Muscle of leg (tissue), 3 donors: ENCODE measurements at regions not wholly inside any gene's neighbourhood (a gene's known extent, or its start where the extent isn't known, plus 50 kb on each side); places are given as distances from the start of the nearest gene placed in this dataset.
A peak's percentile ranks its signal among the peaks of the same experiment; 100 is the strongest.
"Not testable (repeated sequence)": the region's sequence is repeated elsewhere in the genome, so short reads cannot be mapped to it uniquely, and the experiment has no call there.

ENCODE experiments used
- DNase-seq: peaks from one replicate; pipeline ENCODE4 v3.0.0; 2013
- H3K27ac ChIP-seq: one replicate; pipeline ENCODE4 v1.5.1; 2013; ENCODE audit warnings: mild to moderate bottlenecking, low read length, control low read depth
- H3K27me3 ChIP-seq: one replicate; pipeline ENCODE4 v1.6.1; 2013; ENCODE audit warnings: low read length; ENCODE audit not compliant: control insufficient read depth, insufficient read depth
- H3K36me3 ChIP-seq: one replicate; pipeline ENCODE4 v1.6.1; 2013; ENCODE audit warnings: low read length; ENCODE audit not compliant: control insufficient read depth, insufficient read depth
- H3K4me1 ChIP-seq: one replicate; pipeline ENCODE4 v1.6.1; 2013; ENCODE audit warnings: low read length; ENCODE audit not compliant: control insufficient read depth, insufficient read depth
- H3K4me3 ChIP-seq: one replicate; pipeline ENCODE4 v1.5.1; 2013; ENCODE audit warnings: low read length, control low read depth
- H3K9me3 ChIP-seq: replicated peaks from 2 replicates; pipeline ENCODE4 v1.6.1; 2013; ENCODE audit warnings: low read depth, low read length; ENCODE audit not compliant: control insufficient read depth
- WGBS: methylation state at CpG from one replicate; pipeline ENCODE4 v1.1.5; 2013; ENCODE audit warnings: missing lambda C conversion rate; ENCODE audit not compliant: insufficient coverage; 5-methylcytosine and 5-hydroxymethylcytosine counted together

- Histone ChIP-seq H3K27me3 (no peaks in the 10 kb centered on the region), H3K36me3 (no peaks in the 10 kb centered on the region)
- WGBS, result no CpG with 5 or more reads among the region's 1 CpG
Observed at GRCh38 chr14:48710133-48710532, 876.0 kb downstream of the RPS29 start.

DNA sequence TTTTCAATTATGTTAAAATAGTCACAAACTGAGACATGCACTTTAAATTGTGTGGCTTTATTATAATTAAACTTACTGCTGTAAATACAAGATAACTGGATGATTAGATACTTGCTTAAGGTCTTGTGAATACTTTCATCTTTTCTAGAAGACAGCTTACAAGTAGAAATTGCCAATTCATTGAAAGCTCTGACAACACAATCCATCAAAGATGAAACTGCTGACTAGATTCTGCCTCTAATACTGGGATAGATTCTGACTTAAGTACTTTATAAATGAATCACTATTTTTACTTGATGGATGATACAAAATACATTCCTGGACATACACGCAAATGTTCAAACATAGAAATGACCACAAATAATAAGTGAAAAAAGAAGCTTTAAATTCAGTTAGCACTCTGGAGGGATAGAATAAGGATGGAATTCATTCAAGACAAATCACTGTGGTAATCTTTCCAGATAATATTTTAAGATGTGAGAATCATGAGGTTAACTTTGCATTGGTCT lies 876.8 kb downstream of the RPS29 start:
- no peak overlapping the region for H3K4me3 ChIP-seq
- H3K4me1 ChIP-seq, result no peaks in the 10 kb centered on the region
- no peaks in the 10 kb centered on the region for H3K27me3 ChIP-seq
- DNase-seq, result no peak
- no CpG with 5 or more reads among the region's 1 CpG for WGBS
- H3K27ac ChIP-seq, result no peak overlapping the region
- no peaks in the 10 kb centered on the region for H3K9me3 ChIP-seq
- no peaks in the 10 kb centered on the region for H3K36me3 ChIP-seq

More at GRCh38 chr14:48710133-48710532, 876.0 kb downstream of the RPS29 start:
- Histone ChIP-seq H3K27ac (no peak overlapping the region), H3K4me1 (no peaks in the 10 kb centered on the region), H3K9me3 (no peaks in the 10 kb centered on the region), H3K4me3 (no peak overlapping the region)
- DNase-seq, result no peak

GRCh38 chr14:48704639-48705038 lies 881.5 kb downstream of the RPS29 start:
- Histone ChIP-seq H3K27ac (no peak overlapping the region), H3K4me3 (no peak overlapping the region), H3K4me1 (no peaks in the 10 kb centered on the region), H3K36me3 (no peaks in the 10 kb centered on the region), H3K27me3 (no peaks in the 10 kb centered on the region), H3K9me3 (no peaks in the 10 kb centered on the region)
- DNase-seq, result no peak

DNA sequence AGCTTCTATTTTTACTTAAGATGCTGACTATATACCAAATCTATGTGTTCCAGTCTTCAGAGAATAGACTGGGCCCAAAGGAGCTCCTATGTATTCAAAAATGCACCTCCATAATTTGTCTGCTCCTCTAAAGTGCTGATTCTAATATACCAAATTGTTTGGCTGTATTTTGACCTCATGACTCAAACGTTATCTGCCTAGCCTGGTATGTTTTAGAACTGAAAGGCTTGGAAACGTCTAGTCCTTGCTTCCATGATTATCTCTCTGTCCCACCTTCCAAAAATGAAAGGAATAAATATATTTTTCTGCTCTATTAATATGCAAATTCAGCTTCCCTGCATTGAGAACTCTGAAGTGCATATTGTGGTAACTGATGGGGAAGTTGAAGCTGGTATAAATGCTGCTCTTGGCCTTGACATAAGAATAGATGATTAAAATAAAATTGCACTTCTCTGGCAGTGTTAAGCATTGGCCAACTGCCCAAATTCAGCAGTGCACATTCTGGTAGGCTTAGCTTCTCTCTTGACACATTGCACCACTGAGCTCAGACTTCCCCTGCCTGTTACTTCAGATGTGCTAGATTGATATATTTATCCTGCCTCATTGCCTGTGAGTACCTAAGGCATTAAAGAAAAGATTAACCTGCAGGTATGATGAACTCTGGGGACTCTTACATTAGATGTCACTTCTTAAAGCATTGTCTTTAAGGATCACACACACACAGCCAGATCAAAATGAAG lies 882.3 kb downstream of the RPS29 start:
- peak; percentile 25 for DNase-seq
- WGBS, result no CpG with 5 or more reads among the region's 2 CpGs
- Histone ChIP-seq H3K9me3 (no peaks in the 10 kb centered on the region), H3K4me1 (no peaks in the 10 kb centered on the region), H3K27ac (no peak overlapping the region), H3K27me3 (no peaks in the 10 kb centered on the region), H3K36me3 (no peaks in the 10 kb centered on the region), H3K4me3 (no peak overlapping the region)

DNA sequence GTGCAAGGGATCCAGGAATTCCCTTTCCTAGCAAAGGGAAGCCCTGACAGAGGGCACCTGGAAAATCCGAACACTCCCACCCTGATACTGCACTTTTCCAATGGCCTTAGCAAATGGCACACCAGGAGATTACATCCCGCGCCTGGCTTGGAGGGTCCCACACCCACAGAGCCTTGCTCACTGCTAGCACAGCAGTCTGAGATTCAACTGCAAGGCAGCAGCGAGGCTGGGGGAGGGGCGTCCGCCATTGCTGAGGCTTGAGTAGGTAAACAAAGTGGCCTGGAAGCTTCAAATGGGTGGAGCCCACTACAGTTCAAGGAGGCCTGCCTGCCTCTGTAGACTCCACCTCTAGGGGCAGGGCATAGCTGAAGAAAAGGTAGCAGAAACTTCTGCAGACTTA lies 888.8 kb downstream of the RPS29 start:
- 88% methylated on average over 4 of the region's 6 CpGs for WGBS
- not testable (repeated sequence) for H3K9me3 ChIP-seq, H3K4me1 ChIP-seq, H3K27me3 ChIP-seq, H3K4me3 ChIP-seq, H3K36me3 ChIP-seq, H3K27ac ChIP-seq, DNase-seq

DNA sequence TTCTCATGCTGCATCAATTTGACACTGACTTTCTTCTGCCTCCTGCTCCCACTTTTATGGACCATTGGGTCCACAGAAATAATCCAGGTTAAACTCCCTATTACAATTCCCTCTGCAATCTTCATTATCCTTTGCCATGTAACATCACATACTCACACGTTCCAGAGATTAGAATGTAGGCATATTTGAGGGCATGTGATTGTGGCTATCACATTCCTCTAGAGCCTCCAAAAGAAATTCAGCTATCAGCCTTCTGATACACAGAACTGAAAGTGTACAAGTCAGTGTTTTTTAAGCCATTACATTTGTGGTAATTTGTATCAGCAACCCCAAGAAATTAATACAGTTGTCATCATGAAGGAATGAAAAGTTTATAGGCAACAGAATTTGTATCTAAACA lies 892.4 kb downstream of the RPS29 start:
- no peak overlapping the region for H3K4me3 ChIP-seq

DNA sequence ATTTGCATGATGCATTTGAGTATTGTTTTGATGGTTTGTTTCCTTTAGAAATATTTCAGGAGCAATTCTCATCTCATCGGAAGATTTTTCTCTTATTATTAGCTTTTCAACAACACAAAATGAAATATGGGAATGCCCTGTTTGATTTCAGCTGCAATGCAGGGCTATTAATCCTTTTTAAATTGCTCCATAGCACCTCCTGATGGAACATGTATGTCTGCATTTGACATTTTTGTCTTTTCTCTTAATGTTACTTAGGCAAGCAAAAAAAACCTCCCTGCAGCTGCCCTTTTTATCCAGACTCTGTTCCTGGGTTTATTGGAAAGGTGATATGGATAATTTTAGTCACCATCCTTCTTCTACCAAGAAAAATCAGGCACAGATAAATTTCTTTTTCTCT lies 895.8 kb downstream of the RPS29 start:
- Histone ChIP-seq H3K36me3 (no peaks in the 10 kb centered on the region), H3K27ac (no peak overlapping the region), H3K4me1 (no peaks in the 10 kb centered on the region), H3K9me3 (no peaks in the 10 kb centered on the region), H3K4me3 (no peak overlapping the region), H3K27me3 (no peaks in the 10 kb centered on the region)
- no peak for DNase-seq
- no CpG with 5 or more reads among the region's 1 CpG for WGBS

More for the DNA sequence above, 892.4 kb downstream of the RPS29 start:
- no peaks in the 10 kb centered on the region for H3K9me3 ChIP-seq
- no peaks in the 10 kb centered on the region for H3K36me3 ChIP-seq
- no peak for DNase-seq
- H3K4me1 ChIP-seq, result no peaks in the 10 kb centered on the region
- no peaks in the 10 kb centered on the region for H3K27me3 ChIP-seq
- no peak overlapping the region for H3K27ac ChIP-seq
- WGBS, result no CpG with 5 or more reads among the region's 1 CpG

DNA sequence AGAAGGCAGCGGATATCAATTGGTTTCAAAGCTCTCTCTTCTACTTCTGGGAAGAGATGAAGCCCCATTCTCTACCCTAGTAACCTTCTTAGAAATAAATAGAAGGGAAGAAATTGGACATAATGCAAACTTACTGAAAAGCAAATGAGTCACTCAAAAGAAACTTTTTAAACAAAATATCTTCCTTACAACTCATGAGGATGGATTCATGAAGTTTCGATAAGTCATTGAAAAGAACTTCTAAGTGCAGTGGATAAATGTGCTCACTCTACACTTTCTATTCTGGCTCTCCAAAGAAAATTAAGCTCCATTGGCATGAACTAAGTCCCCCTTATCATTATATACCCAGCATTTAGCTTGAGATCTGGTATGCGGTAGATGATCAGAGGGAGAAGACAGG lies 899.5 kb downstream of the RPS29 start:
- Histone ChIP-seq H3K36me3 (no peaks in the 10 kb centered on the region), H3K4me3 (no peak overlapping the region), H3K27ac (no peak overlapping the region), H3K27me3 (no peaks in the 10 kb centered on the region), H3K9me3 (no peaks in the 10 kb centered on the region), H3K4me1 (no peaks in the 10 kb centered on the region)
- WGBS, result no CpG with 5 or more reads among the region's 3 CpGs
- DNase-seq, result no peak

DNA sequence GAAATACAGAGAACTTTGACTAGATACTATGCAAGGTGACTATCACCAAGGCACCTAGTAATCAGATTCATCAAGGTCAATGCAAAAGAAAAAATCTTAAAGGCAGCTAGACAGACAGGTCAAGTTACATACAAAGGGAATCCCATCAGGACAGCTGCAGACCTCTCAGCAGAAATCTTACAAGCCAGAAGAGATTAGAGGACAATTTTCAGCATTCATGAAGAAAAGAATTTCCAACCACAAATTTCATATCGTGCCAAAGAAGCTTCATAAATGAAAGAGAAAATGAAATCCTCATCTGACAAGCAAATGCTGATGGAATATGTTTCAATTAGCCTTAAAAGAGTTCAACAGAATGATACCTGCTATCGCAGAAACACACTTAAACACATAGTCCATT lies 913.7 kb downstream of the RPS29 start:
- H3K9me3 ChIP-seq, result peaks cover 2% of the 10 kb centered on the region
- H3K36me3 ChIP-seq, result no peaks in the 10 kb centered on the region
- H3K4me1 ChIP-seq, result no peaks in the 10 kb centered on the region
- no peak overlapping the region for H3K27ac ChIP-seq
- no peak for DNase-seq
- no peaks in the 10 kb centered on the region for H3K27me3 ChIP-seq
- WGBS, result 100% methylated on average over 1 of the region's 2 CpGs
- H3K4me3 ChIP-seq, result no peak overlapping the region

GRCh38 chr14:48670939-48671338 lies 915.2 kb downstream of the RPS29 start:
- 72% methylated on average over 4 of the region's 4 CpGs for WGBS
- Histone ChIP-seq H3K4me1 (no peaks in the 10 kb centered on the region), H3K4me3 (no peak overlapping the region), H3K27me3 (no peaks in the 10 kb centered on the region), H3K9me3 (no peaks in the 10 kb centered on the region), H3K36me3 (no peaks in the 10 kb centered on the region), H3K27ac (no peak overlapping the region)
- no peak for DNase-seq
